Upper lobe of left lung (tissue), 6 donors: ENCODE measurements at regions not wholly inside any gene's neighbourhood (a gene's known extent, or its start where the extent isn't known, plus 50 kb on each side); places are given as distances from the start of the nearest gene placed in this dataset.
"Not testable (repeated sequence)": the region's sequence is repeated elsewhere in the genome, so short reads cannot be mapped to it uniquely, and the experiment has no call there.

Experiments
- ATAC-seq, 2 donors: fragments of 200-7000 bp; cut with Tn5 transposase; one replicate each; pipeline ENCODE4 v1.9.1; 2022; ENCODE audit warnings: mild to moderate bottlenecking in 2 of 2, moderate library complexity in 2 of 2; ENCODE audit not compliant: low FRiP score in 2 of 2
- DNase-seq, 2 donors: peaks; one replicate each; pipeline ENCODE4 v3.0.0-alpha.2; 2019 to 2020
- H3K27ac ChIP-seq, 4 donors: fragments of 200-600 bp; sonication (generic); one replicate each; pipeline ENCODE4 v1.5.1; 2016 to 2019
- H3K27me3 ChIP-seq, 4 donors: fragments of 200-600 bp; sonication (generic); one replicate each; pipeline ENCODE4 v1.5.1; 2017 to 2019
- H3K36me3 ChIP-seq, 4 donors: fragments of 200-600 bp; sonication (generic); one replicate each; pipeline ENCODE4 v1.5.1; 2016 to 2019
- H3K4me1 ChIP-seq, 4 donors: fragments of 200-600 bp; sonication (generic); one replicate each; pipeline ENCODE4 v1.5.1; 2018 to 2019
- H3K4me3 ChIP-seq, 4 donors: fragments of 200-600 bp; sonication (generic); one replicate each; pipeline ENCODE4 v1.5.1; 2017 to 2019; ENCODE audit warnings: mild to moderate bottlenecking in 2 of 4, moderate library complexity in 1 of 4
- H3K9me3 ChIP-seq, 4 donors: fragments of 200-600 bp; sonication (generic); one replicate each; pipeline ENCODE4 v1.5.1; 2018 to 2019
- EP300 ChIP-seq, 4 donors: sonication (generic); formaldehyde crosslinking; IDR thresholded peaks; one replicate each; pipeline ENCODE4 v1.5.1; 2017; ENCODE audit warnings: antibody characterized with exemption in 4 of 4, control low read depth in 2 of 4
- POLR2A ChIP-seq, 4 donors: fragments of 450-650 bp; IDR thresholded peaks; one replicate each; pipeline ENCODE4 v1.5.1; 2016 to 2017; ENCODE audit warnings: antibody characterized with exemption in 4 of 4, mild to moderate bottlenecking in 2 of 4
- POLR2AphosphoS5 ChIP-seq, 2 donors: sonication (generic); formaldehyde crosslinking; IDR thresholded peaks; one replicate each; pipeline ENCODE4 v1.5.1; 2017; ENCODE audit warnings: antibody characterized with exemption in 2 of 2
- WGBS, 2 donors: methylation state at CpG; one replicate each; pipeline ENCODE4 v1.1.5; 2017 to 2018; 5-methylcytosine and 5-hydroxymethylcytosine counted together
- TF ChIP-seq, protein P1 (sequence below), 6 experiments: fragments of 450-650 bp in 4 of 6; fragments of 200-600 bp in 2 of 6; sonication (generic) in 2 of 6; IDR thresholded peaks; one replicate each; pipeline ENCODE4 v1.5.1; 2016 to 2019; ENCODE audit warnings: antibody characterized with exemption in 6 of 6
- donor health status: DM: no; HTN: no; CAD: no; lungs with moderate emphysema.
- donor health status: DM: no; HTN: yes; CAD: no; lungs with severe emphysema.

DNA sequence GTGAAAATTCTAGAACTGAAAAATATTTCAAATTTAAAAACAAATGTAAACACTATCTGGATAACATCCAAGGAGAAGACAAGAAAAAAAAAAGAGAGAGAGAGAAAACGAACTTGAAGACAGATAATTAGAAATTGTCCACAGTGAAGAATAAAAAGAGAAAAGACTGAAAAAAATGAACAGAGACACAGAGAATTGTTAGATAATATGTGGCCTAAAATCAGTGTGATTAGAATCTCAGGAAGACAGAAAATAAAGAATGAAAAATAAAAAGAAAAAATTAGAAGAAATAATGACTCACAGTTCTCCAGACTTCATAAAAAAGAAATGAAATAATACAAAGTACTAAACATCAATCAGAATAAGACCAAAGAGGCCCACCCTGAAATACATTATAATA is 1209.3 kb downstream of the FSCB start:
- H3K27ac ChIP-seq: no peak overlapping the region
- 46 to 67% methylated on average over 1 of the region's 1 CpG for WGBS, 2 donors
- H3K4me1 ChIP-seq: no peaks in the 10 kb centered on the region

DNA sequence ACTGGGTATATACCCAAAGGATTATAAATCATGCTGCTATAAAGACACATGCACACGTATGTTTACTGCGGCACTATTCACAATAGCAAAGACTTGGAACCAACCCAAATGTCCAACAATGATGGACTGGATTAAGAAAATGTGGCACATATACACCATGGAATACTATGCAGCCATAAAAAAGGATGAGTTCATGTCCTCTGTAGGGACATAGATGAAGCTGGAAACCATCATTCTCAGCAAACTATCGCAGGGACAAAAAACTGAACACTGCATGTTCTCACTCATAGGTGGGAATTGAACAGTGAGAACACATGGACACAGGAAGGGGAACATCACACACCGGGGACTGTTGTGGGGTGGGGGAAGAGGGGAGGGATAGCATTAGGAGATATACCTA is 1211.0 kb downstream of the FSCB start:
- not testable (repeated sequence) for ATAC-seq, H3K4me3 ChIP-seq, H3K9me3 ChIP-seq, H3K36me3 ChIP-seq, H3K27me3 ChIP-seq, H3K27ac ChIP-seq, DNase-seq, H3K4me1 ChIP-seq
- 96 to 100% methylated on average over 2 of the region's 4 CpGs for WGBS, 2 donors

More for the DNA sequence above, 1209.3 kb downstream of the FSCB start:
- no peak for ATAC-seq
- no peak for DNase-seq
- no peak for TF ChIP-seq POLR2A (IDR thresholded peaks at IDR 0.05)
- TF ChIP-seq EP300 (IDR thresholded peaks at IDR 0.05): no peak
- no peak for TF ChIP-seq POLR2AphosphoS5 (IDR thresholded peaks at IDR 0.05)
- TF ChIP-seq, protein P1, sequence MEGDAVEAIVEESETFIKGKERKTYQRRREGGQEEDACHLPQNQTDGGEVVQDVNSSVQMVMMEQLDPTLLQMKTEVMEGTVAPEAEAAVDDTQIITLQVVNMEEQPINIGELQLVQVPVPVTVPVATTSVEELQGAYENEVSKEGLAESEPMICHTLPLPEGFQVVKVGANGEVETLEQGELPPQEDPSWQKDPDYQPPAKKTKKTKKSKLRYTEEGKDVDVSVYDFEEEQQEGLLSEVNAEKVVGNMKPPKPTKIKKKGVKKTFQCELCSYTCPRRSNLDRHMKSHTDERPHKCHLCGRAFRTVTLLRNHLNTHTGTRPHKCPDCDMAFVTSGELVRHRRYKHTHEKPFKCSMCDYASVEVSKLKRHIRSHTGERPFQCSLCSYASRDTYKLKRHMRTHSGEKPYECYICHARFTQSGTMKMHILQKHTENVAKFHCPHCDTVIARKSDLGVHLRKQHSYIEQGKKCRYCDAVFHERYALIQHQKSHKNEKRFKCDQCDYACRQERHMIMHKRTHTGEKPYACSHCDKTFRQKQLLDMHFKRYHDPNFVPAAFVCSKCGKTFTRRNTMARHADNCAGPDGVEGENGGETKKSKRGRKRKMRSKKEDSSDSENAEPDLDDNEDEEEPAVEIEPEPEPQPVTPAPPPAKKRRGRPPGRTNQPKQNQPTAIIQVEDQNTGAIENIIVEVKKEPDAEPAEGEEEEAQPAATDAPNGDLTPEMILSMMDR (IDR thresholded peaks at IDR 0.05): no peak
- no peak overlapping the region for H3K4me3 ChIP-seq
- no peaks in the 10 kb centered on the region for H3K36me3 ChIP-seq
- H3K27me3 ChIP-seq: no peaks in the 10 kb centered on the region
- H3K9me3 ChIP-seq: no peaks in the 10 kb centered on the region

DNA sequence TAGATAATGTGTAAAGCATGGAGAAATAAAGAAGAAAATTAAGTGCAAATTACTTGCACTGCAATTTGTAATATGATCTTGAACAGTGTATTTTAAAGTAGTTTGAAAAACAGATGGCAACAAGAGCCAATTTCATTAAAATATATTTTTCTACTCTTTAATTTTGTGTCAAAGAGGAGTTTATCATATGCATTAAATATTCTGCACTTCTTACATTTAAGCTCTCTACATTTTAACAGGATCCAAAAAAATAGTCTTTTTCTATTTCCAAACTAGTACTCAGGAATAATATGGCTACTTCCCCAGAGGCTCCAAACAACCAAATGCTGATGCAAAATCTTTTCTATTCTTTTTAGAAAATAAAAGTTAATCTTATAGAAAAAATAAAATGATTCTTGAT is 1221.5 kb downstream of the FSCB start:
- H3K27ac ChIP-seq: no peak overlapping the region
- no peaks in the 10 kb centered on the region for H3K9me3 ChIP-seq
- no peaks in the 10 kb centered on the region for H3K27me3 ChIP-seq
- ATAC-seq: no peak
- H3K4me3 ChIP-seq: no peak overlapping the region
- H3K4me1 ChIP-seq: no peaks in the 10 kb centered on the region
- DNase-seq: no peak
- TF ChIP-seq POLR2A (IDR thresholded peaks at IDR 0.05) (no peak), EP300 (IDR thresholded peaks at IDR 0.05) (no peak), POLR2AphosphoS5 (IDR thresholded peaks at IDR 0.05) (no peak)
- TF ChIP-seq, protein P1 (IDR thresholded peaks at IDR 0.05): no peak
- no peaks in the 10 kb centered on the region for H3K36me3 ChIP-seq

DNA sequence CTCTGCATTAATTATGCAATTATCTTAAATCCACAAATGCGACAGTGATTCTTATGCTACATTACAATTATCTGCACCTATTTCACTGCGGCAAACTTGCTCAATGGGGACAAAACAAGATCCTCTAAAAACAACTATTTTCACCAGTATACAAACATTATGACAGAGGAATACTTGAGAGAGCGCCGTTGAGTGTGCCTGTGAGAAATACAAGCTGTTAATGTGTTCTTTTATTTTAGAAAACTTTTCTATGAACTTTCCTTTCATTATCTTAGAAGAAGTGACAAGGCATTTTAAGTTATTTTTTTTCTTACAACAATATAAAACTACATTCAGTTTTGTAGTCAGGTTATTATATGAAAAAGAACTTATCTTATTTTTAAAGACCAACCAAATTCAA is 1247.0 kb downstream of the FSCB start:
- DNase-seq (no peak), ATAC-seq (no peak)
- WGBS, 2 donors: 70 to 80% methylated on average over 4 of the region's 4 CpGs
- Histone ChIP-seq H3K27me3 (no peaks in the 10 kb centered on the region), H3K4me1 (no peaks in the 10 kb centered on the region), H3K4me3 (no peak overlapping the region), H3K9me3 (no peaks in the 10 kb centered on the region), H3K36me3 (no peaks in the 10 kb centered on the region), H3K27ac (no peak overlapping the region)
- TF ChIP-seq POLR2A (IDR thresholded peaks at IDR 0.05) (no peak), POLR2AphosphoS5 (IDR thresholded peaks at IDR 0.05) (no peak), EP300 (IDR thresholded peaks at IDR 0.05) (no peak)
- TF ChIP-seq, protein P1 (IDR thresholded peaks at IDR 0.05): no peak

DNA sequence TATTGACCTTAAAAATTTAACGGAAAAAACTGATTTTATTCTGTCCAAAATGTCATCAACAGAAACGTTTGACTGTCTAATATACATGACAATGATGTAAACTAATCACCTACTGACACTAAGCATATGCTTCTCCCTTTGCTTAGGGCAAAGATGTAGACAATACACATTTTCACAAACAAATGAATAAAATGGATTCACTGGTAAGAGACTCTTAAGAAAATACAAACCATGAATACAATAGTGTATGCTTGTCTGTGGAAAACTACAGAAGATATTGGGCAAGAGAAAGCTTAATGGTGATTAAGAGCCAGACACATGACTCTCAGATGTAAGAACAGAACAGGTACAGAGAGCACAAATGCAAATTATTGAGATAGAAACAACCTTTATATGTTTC is 1248.7 kb downstream of the FSCB start:
- ATAC-seq (no peak), DNase-seq (no peak)
- no peak overlapping the region for H3K4me3 ChIP-seq
- H3K9me3 ChIP-seq: no peaks in the 10 kb centered on the region
- no peaks in the 10 kb centered on the region for H3K36me3 ChIP-seq
- H3K27ac ChIP-seq: no peak overlapping the region
- no peaks in the 10 kb centered on the region for H3K4me1 ChIP-seq
- H3K27me3 ChIP-seq: no peaks in the 10 kb centered on the region
- 53 to 72% methylated on average over 2 of the region's 2 CpGs for WGBS, 2 donors
- TF ChIP-seq POLR2AphosphoS5 (IDR thresholded peaks at IDR 0.05): no peak

DNA sequence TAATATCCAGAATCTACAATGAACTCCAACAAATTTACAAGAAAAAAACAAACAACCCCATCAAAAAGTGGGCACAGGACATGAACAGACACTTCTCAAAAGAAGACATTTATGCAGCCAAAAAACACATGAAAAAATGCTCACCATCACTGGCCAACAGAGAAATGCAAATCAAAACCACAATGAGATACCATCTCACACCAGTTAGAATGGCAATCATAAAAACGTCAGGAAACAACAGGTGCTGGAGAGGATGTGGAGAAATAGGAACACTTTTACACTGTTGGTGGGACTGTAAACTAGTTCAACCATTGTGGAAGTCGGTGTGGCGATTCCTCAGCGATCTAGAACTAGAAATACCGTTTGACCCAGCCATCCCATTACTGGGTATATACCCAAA is 1250.1 kb downstream of the FSCB start:
- not testable (repeated sequence) for H3K36me3 ChIP-seq, H3K27me3 ChIP-seq, H3K4me1 ChIP-seq, H3K9me3 ChIP-seq, H3K4me3 ChIP-seq, H3K27ac ChIP-seq, DNase-seq, ATAC-seq
- 82 to 89% methylated on average over 5 of the region's 5 CpGs for WGBS, 2 donors

DNA sequence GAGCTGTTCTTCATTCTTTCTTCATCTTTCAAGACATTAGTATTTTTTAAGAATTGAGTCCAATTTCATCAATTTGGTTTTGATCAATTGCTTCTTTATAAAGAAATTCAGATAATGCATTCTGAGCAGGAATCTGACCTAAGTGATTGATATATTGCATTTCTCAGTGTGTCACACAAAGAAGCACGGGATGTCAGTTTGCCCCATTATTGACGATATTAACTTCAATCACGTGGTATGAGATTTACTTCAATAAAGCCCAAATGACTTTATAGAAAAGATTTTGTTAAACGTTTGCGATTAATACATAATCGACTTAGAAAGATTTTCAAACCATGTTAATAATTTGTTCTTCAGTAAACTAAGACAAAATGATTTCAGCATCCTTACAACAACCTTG is 1254.2 kb downstream of the FSCB start:
- no peak for DNase-seq
- no peak for TF ChIP-seq EP300 (IDR thresholded peaks at IDR 0.05)
- TF ChIP-seq POLR2AphosphoS5 (IDR thresholded peaks at IDR 0.05): no peak
- no peak for TF ChIP-seq POLR2A (IDR thresholded peaks at IDR 0.05)
- TF ChIP-seq, protein P1 (IDR thresholded peaks at IDR 0.05): no peak
- no peak for ATAC-seq
- Histone ChIP-seq H3K36me3 (no peaks in the 10 kb centered on the region), H3K27me3 (no peaks in the 10 kb centered on the region), H3K27ac (no peak overlapping the region), H3K4me3 (no peak overlapping the region), H3K9me3 (no peaks in the 10 kb centered on the region), H3K4me1 (no peaks in the 10 kb centered on the region)
- WGBS, 2 donors: 91% methylated on average over 6 of the region's 6 CpGs
